GM21528 (cell line): ENCODE measurements at regions not wholly inside any gene's neighbourhood (a gene's known extent, or its start where the extent isn't known, plus 50 kb on each side); places are given as distances from the start of the nearest gene placed in this dataset.
"Not testable (repeated sequence)": the region's sequence is repeated elsewhere in the genome, so short reads cannot be mapped to it uniquely, and the experiment has no call there.

ENCODE experiments used
- ATAC-seq: cut with Tn5 transposase; IDR thresholded peaks from one replicate; pipeline ENCODE4 v1.9.1; 2021; ENCODE audit warnings: mild to moderate bottlenecking, moderate library complexity; ENCODE audit not compliant: unreplicated experiment, low FRiP score

GRCh38 chr6:16041327-16041726 lies 87.6 kb upstream of the MYLIP start:
- no peak for ATAC-seq

- no peak for ATAC-seq
Measured at GRCh38 chr6:16040628-16040974, 88.3 kb upstream of the MYLIP start.

GRCh38 chr6:16039892-16040627 lies 88.8 kb upstream of the MYLIP start:
- not testable (repeated sequence) for ATAC-seq

- ATAC-seq = no peak
Measured at GRCh38 chr6:16038938-16039337, 89.9 kb upstream of the MYLIP start.

- no peak for ATAC-seq
Measured at GRCh38 chr6:16035488-16036080, 93.3 kb upstream of the MYLIP start.

- no peak for ATAC-seq
Measured at GRCh38 chr6:16033214-16033613, 95.7 kb upstream of the MYLIP start.

DNA sequence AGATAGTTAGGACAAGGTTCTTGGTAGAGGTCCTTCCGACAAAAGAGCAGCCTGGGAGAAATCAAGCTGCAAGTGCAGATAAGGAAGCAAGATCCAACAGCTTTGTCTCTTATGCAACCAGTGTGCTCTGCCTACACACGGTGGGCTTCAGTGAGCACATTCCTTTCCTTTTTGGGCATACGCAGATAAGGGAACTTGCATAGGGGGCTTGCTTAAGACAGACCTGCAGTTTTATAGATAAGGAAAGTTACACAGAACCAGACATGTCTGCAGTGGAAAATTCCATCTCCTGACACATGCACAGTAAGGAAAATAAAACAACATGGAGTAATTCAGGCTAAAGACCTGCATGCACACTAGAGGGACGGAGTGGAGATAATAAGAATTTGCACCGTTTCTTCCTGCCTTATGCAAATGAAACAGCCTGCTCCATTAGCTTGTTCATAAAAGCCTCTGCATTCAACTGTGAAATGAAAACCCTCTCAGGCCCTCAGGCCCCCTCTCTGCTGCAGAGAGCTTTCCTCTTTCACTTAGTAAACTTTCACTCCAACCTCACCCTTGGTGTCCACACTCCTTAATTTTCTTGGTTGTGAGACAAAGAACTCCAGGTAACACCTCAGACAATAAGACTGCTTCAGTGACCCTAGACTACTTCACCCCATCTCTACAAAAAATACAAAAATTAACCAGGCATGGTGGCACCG lies 97.5 kb upstream of the MYLIP start:
- ATAC-seq = no peak

GRCh38 chr6:16028966-16029365 lies 99.9 kb upstream of the MYLIP start:
- no peak for ATAC-seq

DNA sequence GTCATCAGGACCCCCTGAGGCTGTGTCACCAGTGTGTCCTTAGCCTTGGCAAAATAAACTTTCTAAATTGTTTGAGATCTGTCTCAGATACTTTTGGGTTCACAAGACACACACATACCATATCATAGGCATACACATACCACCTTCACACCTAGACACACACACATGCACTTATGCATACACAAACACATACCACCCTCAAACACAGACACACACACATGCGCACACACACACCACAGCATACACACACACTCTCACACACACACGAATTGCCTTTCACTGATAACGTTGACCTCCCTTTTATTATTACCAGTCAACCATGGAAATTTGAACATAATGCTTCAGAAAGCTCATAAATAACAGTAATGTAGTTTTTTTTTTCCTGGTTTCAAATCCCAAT lies 108.6 kb upstream of the MYLIP start:
- no peak for ATAC-seq

DNA sequence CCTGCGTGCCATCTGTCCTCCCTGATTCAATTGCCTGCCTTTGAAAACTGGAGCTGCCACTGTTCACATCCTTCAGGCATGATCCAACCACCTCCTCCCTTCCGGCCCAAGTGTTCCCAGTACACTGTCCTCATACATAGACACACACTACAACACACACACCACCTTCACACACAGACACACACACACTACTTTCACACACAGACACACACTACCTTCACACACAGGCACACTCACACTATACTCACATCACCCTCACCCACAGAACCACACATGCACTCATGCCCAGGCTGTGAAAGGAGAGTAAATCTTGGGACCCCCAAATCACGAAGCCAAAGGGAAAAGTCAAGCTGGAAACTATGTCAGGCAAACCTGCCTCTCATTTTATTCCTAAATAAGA lies 109.4 kb upstream of the MYLIP start:
- no peak for ATAC-seq

DNA sequence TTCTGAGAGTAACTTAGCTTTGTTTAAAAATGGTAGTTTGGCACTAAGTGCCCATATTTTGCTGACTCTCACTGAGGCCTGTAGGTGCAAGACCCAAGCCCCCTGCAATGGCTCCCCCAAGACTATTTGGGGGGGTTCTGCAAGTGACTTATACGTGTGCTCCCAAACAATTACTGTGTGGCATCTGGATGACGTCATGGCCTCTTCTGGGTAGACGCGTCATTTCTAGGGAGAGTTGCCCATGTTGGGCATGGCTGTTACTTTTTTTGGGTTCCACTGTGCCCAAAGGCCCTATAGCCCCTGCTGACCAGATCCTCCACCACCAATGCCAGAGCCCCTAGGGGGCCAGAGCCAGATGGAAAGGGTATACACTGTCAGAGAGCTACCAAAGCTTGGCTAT lies 110.3 kb upstream of the MYLIP start:
- no peak for ATAC-seq

DNA sequence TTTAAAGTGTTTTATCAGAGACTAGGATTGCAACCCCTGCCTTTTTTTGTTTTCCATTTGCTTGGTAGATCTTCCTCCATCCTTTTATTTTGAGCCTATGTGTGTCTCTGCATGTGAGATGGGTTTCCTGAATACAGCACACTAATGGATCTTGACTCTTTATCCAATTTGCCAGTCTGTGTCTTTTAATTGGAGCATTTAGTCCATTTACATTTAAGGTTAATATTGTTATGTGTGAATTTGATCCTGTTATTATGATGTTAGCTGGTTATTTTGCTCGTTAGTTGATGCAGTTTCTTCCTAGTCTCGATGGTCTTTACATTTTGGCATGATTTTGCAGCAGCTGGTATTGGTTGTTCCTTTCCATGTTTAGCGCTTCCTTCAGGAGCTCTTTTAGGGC lies 114.6 kb upstream of the MYLIP start:
- not testable (repeated sequence) for ATAC-seq

DNA sequence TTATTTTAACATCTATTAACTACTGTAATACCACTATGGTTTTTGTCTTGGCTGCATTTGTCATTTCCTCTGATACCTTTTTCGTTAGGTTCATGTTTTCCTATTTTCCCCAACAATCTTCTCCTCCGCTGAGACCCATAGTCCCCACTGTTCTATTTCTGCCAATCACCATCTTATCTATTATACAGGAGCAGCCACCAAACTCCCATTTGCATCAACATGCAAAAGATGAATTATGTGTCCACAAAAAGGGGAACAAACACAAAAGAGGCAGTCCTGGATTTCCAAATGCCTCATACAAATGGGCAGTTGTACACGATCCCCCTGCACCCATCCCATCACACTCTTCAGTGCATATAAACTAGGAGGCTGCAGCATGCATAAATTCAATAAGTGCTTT lies 121.7 kb upstream of the MYLIP start:
- no peak for ATAC-seq

DNA sequence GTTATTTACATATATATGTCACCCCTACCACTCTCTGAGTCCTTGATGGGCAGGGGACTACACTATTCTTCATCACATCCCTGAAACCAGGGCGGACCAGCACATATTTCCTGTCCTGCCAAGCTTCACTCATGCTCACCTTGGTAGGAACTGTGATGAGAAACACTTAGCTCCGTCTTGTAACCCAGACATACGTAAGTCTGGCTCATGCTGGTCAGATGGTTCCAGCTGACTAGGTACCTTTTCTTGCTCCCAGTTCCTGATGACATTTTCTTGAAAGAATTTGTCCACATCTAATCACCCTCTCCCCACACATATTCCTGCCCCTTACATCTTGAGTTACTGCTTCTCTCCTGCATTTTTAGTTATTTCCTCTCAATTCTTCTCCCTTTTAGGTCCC lies 122.2 kb upstream of the MYLIP start:
- no peak for ATAC-seq

DNA sequence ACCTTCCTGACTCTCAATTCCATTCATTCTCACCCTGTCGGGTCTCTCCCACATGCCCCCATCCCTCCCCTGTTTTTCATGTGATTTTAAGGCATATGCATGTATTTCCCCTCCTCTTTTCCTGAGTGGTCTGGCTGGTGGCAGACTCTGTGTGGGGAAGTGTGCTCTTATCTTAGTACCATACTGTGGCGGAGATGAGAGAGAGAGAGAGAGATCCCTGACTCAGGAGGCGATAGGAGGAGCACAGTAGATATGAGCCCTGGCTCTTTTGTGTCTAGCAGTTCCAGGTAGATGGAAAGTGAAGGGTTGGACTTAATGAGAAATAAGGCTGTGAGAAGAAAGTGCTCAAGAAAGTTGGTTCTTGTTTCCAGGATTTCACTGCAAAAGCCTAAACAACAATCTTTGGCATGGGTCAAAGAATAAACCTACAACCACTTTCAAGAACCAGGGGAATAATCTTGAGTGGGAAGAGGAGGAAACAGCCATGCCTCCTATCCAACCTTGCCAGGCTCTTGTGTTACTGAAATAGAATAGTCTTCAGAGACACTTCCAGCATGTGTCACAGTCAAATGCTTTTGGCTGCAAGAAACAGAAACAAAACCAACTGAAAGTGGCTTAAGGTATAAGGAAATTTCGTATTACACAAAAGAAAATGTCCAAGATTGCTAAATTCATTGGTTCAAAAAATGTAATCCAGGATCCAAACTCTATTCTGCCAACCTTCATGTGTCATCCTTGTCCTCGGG lies 123.8 kb upstream of the MYLIP start:
- ATAC-seq = no peak

DNA sequence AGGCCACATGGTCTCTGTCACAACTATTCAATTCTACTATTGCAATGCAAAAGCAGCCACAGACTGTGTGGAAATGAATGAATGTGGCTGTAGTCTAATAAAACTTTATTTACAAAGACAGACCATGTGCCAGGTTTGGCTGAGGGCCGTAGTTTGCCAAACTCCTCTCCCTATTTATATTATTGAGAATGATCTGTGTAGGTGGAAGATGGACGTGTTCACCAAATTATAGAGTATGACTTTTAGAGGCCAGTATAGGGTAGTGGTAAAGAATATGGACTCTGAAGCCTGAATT lies 125.7 kb upstream of the MYLIP start:
- ATAC-seq = no peak

DNA sequence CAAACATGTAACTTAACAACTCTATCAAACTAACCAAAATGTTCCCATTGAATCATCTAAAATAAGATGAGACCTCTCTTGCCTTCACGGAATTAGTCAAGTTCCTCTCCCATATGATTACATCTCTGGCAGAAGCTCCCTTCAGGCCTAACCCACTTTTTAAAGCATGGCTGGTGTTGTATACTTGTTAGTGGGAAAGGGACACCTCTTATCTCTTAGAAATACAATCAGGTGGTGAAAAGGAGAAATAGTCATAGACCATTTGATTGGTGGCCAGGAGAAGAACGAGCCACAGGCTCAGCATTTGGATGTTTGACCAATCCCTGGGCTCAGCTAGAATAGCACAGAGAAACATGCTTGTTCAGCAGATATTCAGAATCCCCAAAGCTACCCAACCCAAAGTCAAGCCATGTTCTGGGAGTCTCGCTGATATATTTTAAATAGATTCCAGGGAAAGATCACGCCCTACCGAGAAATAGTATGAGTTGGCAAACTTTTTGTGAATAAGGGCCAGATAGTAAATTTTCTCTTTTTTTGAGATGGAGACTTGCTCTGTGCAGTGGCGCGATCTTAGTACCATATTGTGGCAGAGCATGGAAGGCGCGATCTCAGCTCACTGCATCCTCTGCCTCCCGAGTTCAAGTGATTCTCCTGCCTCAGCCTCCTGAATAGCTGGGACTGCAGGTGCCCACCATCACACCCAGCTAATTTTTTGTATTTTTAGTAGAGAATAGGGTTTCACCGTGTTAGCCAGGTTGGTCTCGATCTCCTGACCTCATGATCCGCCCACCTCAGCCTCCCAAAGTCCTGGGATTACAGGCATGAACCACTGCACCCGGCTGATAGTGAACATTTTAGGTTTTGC lies 126.3 kb upstream of the MYLIP start:
- no peak for ATAC-seq

- ATAC-seq = no peak
Measured at GRCh38 chr6:16001158-16001557, 127.7 kb upstream of the MYLIP start.

DNA sequence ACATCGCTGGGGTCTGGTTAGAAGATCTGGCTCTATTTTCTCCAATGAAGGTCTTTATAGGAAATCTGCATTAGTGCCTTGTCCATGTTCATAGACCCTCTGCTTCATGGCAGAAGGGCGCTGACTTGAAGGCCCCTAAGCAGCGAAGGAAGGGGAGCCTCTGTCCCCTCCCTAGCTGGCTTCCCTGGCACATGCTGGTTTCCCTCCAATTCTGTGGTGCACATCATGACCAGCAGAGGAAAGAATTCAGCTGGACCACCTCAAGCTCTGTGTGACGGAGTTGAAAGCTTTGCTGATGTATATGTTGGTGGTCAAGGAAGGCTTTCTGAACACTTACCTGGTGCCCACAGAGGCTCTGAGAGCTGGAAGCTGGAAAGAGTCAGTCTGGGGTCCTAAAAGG lies 129.7 kb upstream of the MYLIP start:
- no peak for ATAC-seq

GRCh38 chr6:15997586-15998388 lies 131.1 kb upstream of the MYLIP start:
- ATAC-seq = no peak
